ENCODE measurements at regions not wholly inside any gene's neighbourhood (a gene's known extent, or its start where the extent isn't known, plus 50 kb on each side); places are given as distances from the start of the nearest gene placed in this dataset.

GRCh38 chr4:30281986-30282385 lies 438.2 kb upstream of the PCDH7 start:
- H3K27ac ChIP-seq: no peak overlapping the region
- TF ChIP-seq ZFX (IDR thresholded peaks at IDR 0.05): no peak
- no peak for TF ChIP-seq CTCF (conservative IDR thresholded peaks at IDR 0.05)

GRCh38 chr4:30283336-30283735 lies 436.8 kb upstream of the PCDH7 start:
- H3K27ac ChIP-seq: no peak overlapping the region

GRCh38 chr4:30294295-30294694 lies 425.9 kb upstream of the PCDH7 start:
- TF ChIP-seq CTCF (conservative IDR thresholded peaks at IDR 0.05) (no peak), ZFX (IDR thresholded peaks at IDR 0.05) (no peak)
- no peak overlapping the region for H3K27ac ChIP-seq

More at GRCh38 chr4:30283336-30283735, 436.8 kb upstream of the PCDH7 start:
- TF ChIP-seq ZFX (IDR thresholded peaks at IDR 0.05): no peak
- TF ChIP-seq CTCF (conservative IDR thresholded peaks at IDR 0.05): no peak

GRCh38 chr4:30295652-30296051 lies 424.5 kb upstream of the PCDH7 start:
- no peak overlapping the region for H3K27ac ChIP-seq
- TF ChIP-seq ZFX (IDR thresholded peaks at IDR 0.05) (no peak), CTCF (conservative IDR thresholded peaks at IDR 0.05) (peak; percentile 8)

GRCh38 chr4:30314001-30314400 lies 406.2 kb upstream of the PCDH7 start:
- TF ChIP-seq CTCF (conservative IDR thresholded peaks at IDR 0.05): no peak
- no peak for TF ChIP-seq ZFX (IDR thresholded peaks at IDR 0.05)
- no peak overlapping the region for H3K27ac ChIP-seq

- TF ChIP-seq ZFX (IDR thresholded peaks at IDR 0.05) (no peak), CTCF (conservative IDR thresholded peaks at IDR 0.05) (no peak)
- no peak overlapping the region for H3K27ac ChIP-seq
Observed at GRCh38 chr4:30330894-30331652, 389.1 kb upstream of the PCDH7 start.

- TF ChIP-seq ZFX (IDR thresholded peaks at IDR 0.05): no peak
- no peak overlapping the region for H3K27ac ChIP-seq
Observed at GRCh38 chr4:30341731-30342130, 378.4 kb upstream of the PCDH7 start.

- TF ChIP-seq ZFX (IDR thresholded peaks at IDR 0.05) (no peak), CTCF (conservative IDR thresholded peaks at IDR 0.05) (no peak)
- no peak overlapping the region for H3K27ac ChIP-seq
Observed at GRCh38 chr4:30350288-30350687, 369.9 kb upstream of the PCDH7 start.

All from C4-2B (cell line).